ENCODE measurements at regions not wholly inside any gene's neighbourhood (a gene's known extent, or its start where the extent isn't known, plus 50 kb on each side); places are given as distances from the start of the nearest gene placed in this dataset.

GRCh38 chrX:126395909-126396308 is 156.7 kb downstream of the DCAF12L1 start:
- DNase-seq (ENCODE audit: low spot score) = no peak

GRCh38 chrX:126394681-126395080 is 157.9 kb downstream of the DCAF12L1 start:
- no peak for DNase-seq (ENCODE audit: low spot score)

- no peak for DNase-seq (ENCODE audit: low spot score)
Observed at GRCh38 chrX:126393284-126393683, 159.3 kb downstream of the DCAF12L1 start.

- peak; percentile 1 for DNase-seq (ENCODE audit: low spot score)
Observed at GRCh38 chrX:126376465-126376864, 176.1 kb downstream of the DCAF12L1 start.

- DNase-seq (ENCODE audit: low spot score) = no peak
Observed at GRCh38 chrX:126342859-126343258, 176.8 kb upstream of the DCAF12L2 start.

- no peak for DNase-seq (ENCODE audit: low spot score)
Observed at GRCh38 chrX:126339928-126340327, 173.8 kb upstream of the DCAF12L2 start.

GRCh38 chrX:126338916-126339315 is 172.8 kb upstream of the DCAF12L2 start:
- DNase-seq (ENCODE audit: low spot score) = no peak

GRCh38 chrX:126300401-126300800 is 134.3 kb upstream of the DCAF12L2 start:
- no peak for DNase-seq (ENCODE audit: low spot score)

GRCh38 chrX:126272795-126273497 is 106.9 kb upstream of the DCAF12L2 start:
- DNase-seq (ENCODE audit: low spot score) = no peak

GRCh38 chrX:126265116-126265515 is 99.0 kb upstream of the DCAF12L2 start:
- no peak for DNase-seq (ENCODE audit: low spot score)

GRCh38 chrX:126238220-126238619 is 72.1 kb upstream of the DCAF12L2 start:
- no peak for DNase-seq (ENCODE audit: low spot score)

- DNase-seq (ENCODE audit: low spot score) = no peak
Observed at GRCh38 chrX:126237524-126237923, 71.4 kb upstream of the DCAF12L2 start.
